Activated T-cell treated with anti-CD3 and anti-CD28 coated beads, Interleukin-2, amount 50 U/mL, for 4 hours (primary cell): ENCODE measurements at regions not wholly inside any gene's neighbourhood (a gene's known extent, or its start where the extent isn't known, plus 50 kb on each side); places are given as distances from the start of the nearest gene placed in this dataset.

ENCODE experiments used
- ATAC-seq, 2 donors: fragments of 200-7000 bp; cut with Tn5 transposase; one replicate each; pipeline ENCODE4 v1.10.0; 2021
- DNase-seq: peaks from one replicate; pipeline ENCODE4 v3.0.0-alpha.2; 2020
- H3K27me3 Mint-ChIP-seq: one replicate; pipeline ENCODE4 v1.8.0; 2021; ENCODE audit warnings: low read depth, mixed read lengths
- H3K36me3 Mint-ChIP-seq: one replicate; pipeline ENCODE4 v1.8.0; 2022; ENCODE audit warnings: mixed read lengths; ENCODE audit not compliant: insufficient read depth
- H3K4me1 Mint-ChIP-seq: one replicate; pipeline ENCODE4 v1.8.0; 2021; ENCODE audit warnings: low read depth, mixed read lengths
- H3K4me3 Mint-ChIP-seq: one replicate; pipeline ENCODE4 v1.8.0; 2021; ENCODE audit warnings: mild to moderate bottlenecking, moderate library complexity, mixed read lengths
- H3K9me3 Mint-ChIP-seq: one replicate; pipeline ENCODE4 v1.8.0; 2021; ENCODE audit warnings: mixed read lengths

- ATAC-seq: no peak
- no peaks in the 10 kb centered on the region for H3K4me1 Mint-ChIP-seq
- no peaks in the 10 kb centered on the region for H3K9me3 Mint-ChIP-seq
- no peak overlapping the region for H3K4me3 Mint-ChIP-seq
- DNase-seq: no peak
- peaks cover 3% of the 10 kb centered on the region for H3K27me3 Mint-ChIP-seq
- no peaks in the 10 kb centered on the region for H3K36me3 Mint-ChIP-seq
Observed at GRCh38 chr6:119590066-119590465, 240.5 kb upstream of the MAN1A1 start.

DNA sequence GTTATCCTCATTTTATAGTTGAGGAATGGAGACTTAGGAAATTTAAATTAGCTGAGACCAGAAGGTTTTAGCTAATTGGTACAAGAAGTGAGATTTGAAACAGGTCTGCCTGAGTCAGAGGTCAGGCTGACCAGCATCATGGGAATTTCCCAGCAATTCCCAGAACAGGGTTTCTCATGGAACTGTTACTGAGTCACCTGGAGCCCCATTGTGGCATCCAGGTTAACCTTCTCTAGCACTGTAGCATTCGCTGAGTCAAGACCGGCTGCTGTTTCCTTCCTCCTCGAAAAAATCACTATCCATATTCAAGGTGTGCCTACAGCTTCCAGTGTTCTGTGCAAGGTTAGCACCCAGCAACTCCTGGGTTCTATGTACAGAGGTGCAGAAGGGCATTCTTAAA lies 238.0 kb upstream of the MAN1A1 start:
- H3K4me1 Mint-ChIP-seq: no peaks in the 10 kb centered on the region
- DNase-seq: no peak
- no peaks in the 10 kb centered on the region for H3K36me3 Mint-ChIP-seq
- no peak for ATAC-seq
- H3K27me3 Mint-ChIP-seq: no peaks in the 10 kb centered on the region
- H3K4me3 Mint-ChIP-seq: no peak overlapping the region
- no peaks in the 10 kb centered on the region for H3K9me3 Mint-ChIP-seq

- no peaks in the 10 kb centered on the region for H3K36me3 Mint-ChIP-seq
- H3K27me3 Mint-ChIP-seq: no peaks in the 10 kb centered on the region
- ATAC-seq: no peak
- H3K4me1 Mint-ChIP-seq: no peaks in the 10 kb centered on the region
- no peak overlapping the region for H3K4me3 Mint-ChIP-seq
- H3K9me3 Mint-ChIP-seq: no peaks in the 10 kb centered on the region
- no peak for DNase-seq
Observed at GRCh38 chr6:119586250-119586882, 236.8 kb upstream of the MAN1A1 start.

- ATAC-seq (no peak), DNase-seq (no peak)
- no peak overlapping the region for H3K4me3 Mint-ChIP-seq
- no peaks in the 10 kb centered on the region for H3K4me1 Mint-ChIP-seq
- no peaks in the 10 kb centered on the region for H3K36me3 Mint-ChIP-seq
- H3K27me3 Mint-ChIP-seq: no peaks in the 10 kb centered on the region
- no peaks in the 10 kb centered on the region for H3K9me3 Mint-ChIP-seq
Observed at GRCh38 chr6:119584088-119584487, 234.5 kb upstream of the MAN1A1 start.

DNA sequence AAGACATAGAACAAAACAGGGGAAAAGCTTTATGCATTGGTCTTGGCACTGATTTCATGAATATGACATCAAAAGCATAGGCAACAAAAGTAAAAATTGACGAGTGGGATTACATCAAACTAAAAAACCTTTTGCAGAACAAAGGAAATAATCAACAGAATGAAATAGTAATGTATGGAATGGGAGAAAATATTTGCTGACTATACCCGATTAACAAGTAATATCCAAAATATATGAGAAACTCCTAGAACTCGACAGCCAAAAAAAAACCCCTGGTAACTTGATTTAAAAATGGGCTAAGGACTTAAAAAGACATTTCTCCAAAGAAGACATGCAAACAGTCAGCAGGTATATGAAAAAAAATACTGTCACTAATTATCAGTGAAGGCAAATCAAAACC lies 231.7 kb upstream of the MAN1A1 start:
- DNase-seq (no peak), ATAC-seq (no peak)
- Mint-ChIP-seq H3K4me1 (no peaks in the 10 kb centered on the region), H3K36me3 (no peaks in the 10 kb centered on the region), H3K4me3 (no peak overlapping the region), H3K9me3 (peaks cover 13% of the 10 kb centered on the region), H3K27me3 (no peaks in the 10 kb centered on the region)

DNA sequence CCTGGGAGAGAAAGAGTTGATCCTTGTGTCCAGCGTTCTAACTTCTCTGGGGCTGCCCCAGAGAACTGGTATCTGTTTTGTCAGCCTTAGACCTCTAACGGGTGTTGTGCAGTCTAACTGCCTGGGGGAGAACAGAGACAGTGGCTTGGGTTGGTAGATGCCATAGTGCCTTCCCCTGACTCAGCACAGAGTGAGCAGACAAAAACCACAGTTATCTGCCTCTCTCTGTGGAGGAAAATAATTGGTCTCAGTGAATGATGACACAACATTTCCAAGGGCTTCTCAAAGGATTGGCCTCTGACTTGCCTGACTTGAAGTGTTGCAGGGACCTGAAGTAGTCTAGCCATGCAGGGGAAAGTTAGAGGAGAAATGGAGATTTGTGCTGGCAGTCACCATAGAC lies 226.2 kb upstream of the MAN1A1 start:
- DNase-seq (no peak), ATAC-seq (no peak)
- H3K9me3 Mint-ChIP-seq: peaks cover 22% of the 10 kb centered on the region
- H3K27me3 Mint-ChIP-seq: peaks cover 3% of the 10 kb centered on the region
- H3K36me3 Mint-ChIP-seq: no peaks in the 10 kb centered on the region
- no peak overlapping the region for H3K4me3 Mint-ChIP-seq
- no peaks in the 10 kb centered on the region for H3K4me1 Mint-ChIP-seq

- peaks cover 2% of the 10 kb centered on the region for H3K9me3 Mint-ChIP-seq
- no peak overlapping the region for H3K4me3 Mint-ChIP-seq
- no peaks in the 10 kb centered on the region for H3K36me3 Mint-ChIP-seq
- no peaks in the 10 kb centered on the region for H3K4me1 Mint-ChIP-seq
- peaks cover 4% of the 10 kb centered on the region for H3K27me3 Mint-ChIP-seq
- DNase-seq (no peak), ATAC-seq (no peak)
Observed at GRCh38 chr6:119568580-119568979, 219.0 kb upstream of the MAN1A1 start.

DNA sequence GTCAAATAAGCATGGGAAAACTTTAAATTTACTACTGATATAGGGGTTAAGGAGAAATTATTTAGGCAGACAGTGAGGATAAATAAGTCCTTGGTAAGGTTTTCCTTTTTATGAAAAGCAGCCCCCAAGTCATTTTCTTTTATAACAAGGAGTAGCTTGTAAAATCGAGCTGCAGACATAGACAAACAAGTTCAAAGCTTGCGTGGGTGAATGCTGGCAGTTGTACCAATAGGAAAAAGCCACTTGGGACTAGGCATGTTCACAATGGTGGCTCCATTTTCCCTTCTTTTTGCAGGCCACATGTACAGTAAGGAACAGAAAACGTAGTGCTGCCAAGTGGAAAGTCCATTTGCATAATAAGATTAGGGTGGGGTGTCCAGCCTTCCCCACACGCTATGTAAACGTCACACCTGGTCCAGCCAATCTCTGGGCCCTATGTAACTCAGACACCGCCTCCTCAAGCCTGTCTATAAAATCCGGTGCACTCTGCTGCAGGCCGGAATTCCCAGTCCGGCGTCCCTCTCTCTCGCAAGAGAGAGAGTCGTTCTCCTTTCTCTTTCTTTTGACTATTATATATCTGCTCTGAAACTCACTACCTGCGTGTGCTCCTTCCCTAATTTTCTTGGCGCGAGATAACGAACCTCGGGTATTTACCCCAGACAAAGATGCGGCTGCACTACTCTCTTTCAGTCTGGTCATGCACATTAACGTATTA lies 217.1 kb upstream of the MAN1A1 start:
- Mint-ChIP-seq H3K27me3 (peaks cover 2% of the 10 kb centered on the region), H3K4me1 (no peaks in the 10 kb centered on the region), H3K9me3 (no peaks in the 10 kb centered on the region), H3K4me3 (no peak overlapping the region), H3K36me3 (no peaks in the 10 kb centered on the region)
- ATAC-seq: no peak
- DNase-seq: no peak

DNA sequence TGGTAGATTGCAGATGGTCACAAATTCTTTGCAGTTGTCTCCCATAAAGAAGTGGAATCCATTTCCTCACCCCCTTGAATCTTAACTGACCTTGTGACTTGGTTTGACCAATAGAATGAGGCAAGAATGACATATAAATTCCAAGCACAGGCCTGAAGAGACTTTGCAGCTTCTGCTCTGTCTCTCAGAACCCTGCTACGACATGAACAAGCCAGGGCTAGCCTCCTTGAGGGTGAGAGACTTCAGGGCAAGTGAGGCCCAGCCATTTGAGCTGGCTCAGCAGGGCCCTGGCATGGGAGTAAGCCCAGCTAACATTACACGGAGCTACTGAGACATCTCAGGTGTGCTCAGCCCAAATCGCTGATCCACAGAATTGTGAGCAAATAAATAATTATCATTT lies 216.3 kb upstream of the MAN1A1 start:
- no peak for DNase-seq
- no peaks in the 10 kb centered on the region for H3K4me1 Mint-ChIP-seq
- peaks cover 2% of the 10 kb centered on the region for H3K27me3 Mint-ChIP-seq
- ATAC-seq: no peak
- no peaks in the 10 kb centered on the region for H3K9me3 Mint-ChIP-seq
- no peaks in the 10 kb centered on the region for H3K36me3 Mint-ChIP-seq
- no peak overlapping the region for H3K4me3 Mint-ChIP-seq

GRCh38 chr6:119562168-119562567 lies 212.6 kb upstream of the MAN1A1 start:
- Mint-ChIP-seq H3K4me3 (no peak overlapping the region), H3K27me3 (no peaks in the 10 kb centered on the region), H3K36me3 (no peaks in the 10 kb centered on the region), H3K4me1 (no peaks in the 10 kb centered on the region), H3K9me3 (no peaks in the 10 kb centered on the region)
- ATAC-seq (no peak), DNase-seq (no peak)

DNA sequence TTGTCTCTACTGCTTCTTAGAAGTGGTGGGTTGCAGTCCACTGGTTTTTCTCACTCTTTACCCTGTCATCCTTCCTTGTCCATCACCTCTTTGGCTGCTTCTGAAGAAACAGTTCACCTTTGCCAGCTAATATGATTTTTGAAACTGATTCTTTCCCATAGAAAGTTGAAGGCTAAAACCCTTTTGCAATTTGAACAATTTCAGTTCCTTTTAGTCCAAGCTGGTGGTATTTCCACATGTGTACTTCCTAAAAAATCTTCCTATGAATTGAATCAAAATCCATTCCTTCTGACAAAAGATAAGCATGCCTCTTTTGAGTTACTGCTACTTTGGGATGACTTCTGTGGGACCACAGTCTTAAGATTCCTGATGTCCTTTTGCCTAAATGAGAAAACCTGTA lies 210.0 kb upstream of the MAN1A1 start:
- DNase-seq: no peak
- no peaks in the 10 kb centered on the region for H3K36me3 Mint-ChIP-seq
- peaks cover 2% of the 10 kb centered on the region for H3K9me3 Mint-ChIP-seq
- no peak overlapping the region for H3K4me3 Mint-ChIP-seq
- H3K4me1 Mint-ChIP-seq: no peaks in the 10 kb centered on the region
- H3K27me3 Mint-ChIP-seq: no peaks in the 10 kb centered on the region
- ATAC-seq: no peak

- Mint-ChIP-seq H3K4me1 (no peaks in the 10 kb centered on the region), H3K9me3 (peaks cover 6% of the 10 kb centered on the region), H3K4me3 (no peak overlapping the region), H3K27me3 (no peaks in the 10 kb centered on the region), H3K36me3 (no peaks in the 10 kb centered on the region)
- DNase-seq: no peak
- no peak for ATAC-seq
Observed at GRCh38 chr6:119557239-119557638, 207.7 kb upstream of the MAN1A1 start.

GRCh38 chr6:119552021-119552420 lies 202.5 kb upstream of the MAN1A1 start:
- ATAC-seq: no peak
- Mint-ChIP-seq H3K27me3 (no peaks in the 10 kb centered on the region), H3K4me1 (no peaks in the 10 kb centered on the region), H3K9me3 (peaks cover 6% of the 10 kb centered on the region), H3K4me3 (no peak overlapping the region), H3K36me3 (no peaks in the 10 kb centered on the region)
- DNase-seq: no peak

DNA sequence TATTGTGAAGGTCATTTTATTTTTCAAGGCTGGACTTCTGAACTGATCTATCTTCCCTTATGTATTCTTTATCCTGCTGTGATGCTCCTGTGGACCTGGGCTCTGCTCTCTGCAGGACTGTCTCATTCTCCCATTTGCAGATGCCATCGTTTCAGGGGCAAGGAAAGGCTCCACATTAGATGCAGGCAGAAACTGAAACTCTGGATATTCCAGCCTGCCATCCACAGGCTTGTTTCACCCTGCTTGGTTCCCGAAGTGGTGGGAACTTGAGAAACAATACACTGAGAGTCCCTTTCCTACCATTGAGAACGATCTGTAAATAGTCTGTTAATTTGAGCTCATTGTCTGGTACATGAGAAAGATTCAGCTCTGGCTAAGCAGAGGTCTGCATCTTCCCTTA lies 197.5 kb upstream of the MAN1A1 start:
- Mint-ChIP-seq H3K4me1 (no peaks in the 10 kb centered on the region), H3K9me3 (no peaks in the 10 kb centered on the region), H3K27me3 (no peaks in the 10 kb centered on the region), H3K36me3 (no peaks in the 10 kb centered on the region), H3K4me3 (no peak overlapping the region)
- no peak for ATAC-seq
- no peak for DNase-seq

DNA sequence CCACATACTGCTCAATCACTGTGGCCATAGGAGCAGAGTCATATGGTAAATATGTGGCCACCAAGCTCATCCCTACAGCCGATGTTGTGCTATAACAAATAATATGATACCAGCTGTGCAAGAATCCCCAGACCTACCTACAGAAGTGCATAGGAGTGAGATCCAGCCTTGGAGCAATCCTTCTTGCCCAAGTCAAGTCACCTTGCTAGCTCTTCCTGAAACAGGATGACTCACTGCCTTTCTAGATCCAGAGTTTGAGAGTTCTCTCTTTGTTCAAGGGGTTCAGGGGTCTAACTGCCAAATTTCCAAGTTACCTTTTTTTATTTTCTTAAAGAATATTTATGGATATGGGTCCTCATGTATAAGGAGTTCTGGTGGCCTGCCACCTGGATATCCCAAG lies 195.7 kb upstream of the MAN1A1 start:
- Mint-ChIP-seq H3K4me1 (no peaks in the 10 kb centered on the region), H3K36me3 (no peaks in the 10 kb centered on the region), H3K27me3 (no peaks in the 10 kb centered on the region), H3K4me3 (no peak overlapping the region), H3K9me3 (no peaks in the 10 kb centered on the region)
- ATAC-seq (no peak), DNase-seq (no peak)
